ENCODE measurements at regions not wholly inside any gene's neighbourhood (a gene's known extent, or its start where the extent isn't known, plus 50 kb on each side); places are given as distances from the start of the nearest gene placed in this dataset.

GRCh38 chr20:47950913-47951283 is 165.6 kb upstream of the SULF2 start:
- in situ Hi-C loops (cut with HindIII; ENCODE audit: extremely low pct_ligation_motif_present, low pct_unique_long_range_greater_than_20kb), result no loop called here
- FAIRE-seq, result no peak

More at GRCh38 chr20:47950913-47951283, 165.6 kb upstream of the SULF2 start:
- intact Hi-C loops (cut with micrococcal nuclease; ENCODE audit: unreplicated experiment), result no loop called here
- H3K27ac ChIP-seq (ENCODE audit: extremely low read length, insufficient read depth, low read length), result no peak overlapping the region
- DNase-seq (ENCODE audit: low spot score), result no peak
- no peaks in the 10 kb centered on the region for H4K20me1 ChIP-seq (ENCODE audit: insufficient read depth, low read length)
- H3K4me1 ChIP-seq (ENCODE audit: insufficient read depth, low read length), result peaks cover 5% of the 10 kb centered on the region
- POLR2A ChIA-PET, result no interaction called here
- peaks cover 2 to 44% of the 10 kb centered on the region in 2 experiments; a peak in 4 of 5 replicates for H3K27me3 ChIP-seq (ENCODE audit: control insufficient read depth in 1 of 2, insufficient read depth in 2 of 2, low read length in 2 of 2)
- ATAC-seq, result no peak
- no peaks in the 10 kb centered on the region for H3K36me3 ChIP-seq (replicated peaks in 1 of 2; ENCODE audit: control insufficient read depth in 1 of 2, insufficient read depth in 2 of 2, low read length in 2 of 2)
- H2AFZ ChIP-seq (ENCODE audit: low read length), result no peak overlapping the region
- CTCF ChIA-PET (ENCODE audit: low intra/inter-chr PET ratio, low total read pairs), result no interaction called here
- WGBS (ENCODE audit: low lambda C conversion rate), result 68% methylated on average over 24 of the region's 24 CpGs
- no peak overlapping the region for H3K4me3 ChIP-seq (replicated peaks in 1 of 3; ENCODE audit: insufficient read depth in 1 of 3, low read depth in 2 of 3, low read length in 3 of 3)
- TF ChIP-seq CHD2 (IDR thresholded peaks at IDR 0.05; ENCODE audit: low read depth, low read length) (no peak), ZNF652 (CRISPR knock-in tag; IDR thresholded peaks at IDR 0.05; ENCODE audit: borderline replicate concordance, low read depth) (no peak), ZNF577 (CRISPR knock-in tag; IDR thresholded peaks at IDR 0.05; ENCODE audit: borderline replicate concordance, low read depth) (no peak), KLF6 (CRISPR knock-in tag; IDR thresholded peaks at IDR 0.05) (no peak), NFIC (IDR thresholded peaks at IDR 0.05; ENCODE audit: low read length) (no peak), ZNF678 (CRISPR knock-in tag; IDR thresholded peaks at IDR 0.05) (no peak), CCAR2 (optimal IDR thresholded peaks at IDR 0.05; ENCODE audit: low read depth, low read length) (no peak), MAX (IDR thresholded peaks at IDR 0.05) (no peak), ZNF281 (CRISPR knock-in tag; IDR thresholded peaks at IDR 0.05; ENCODE audit: borderline replicate concordance) (no peak), ERF (CRISPR knock-in tag; IDR thresholded peaks at IDR 0.05) (no peak), BORCS8-MEF2B (CRISPR knock-in tag; IDR thresholded peaks at IDR 0.05) (no peak), ASH2L (IDR thresholded peaks at IDR 0.05; ENCODE audit: insufficient read length, low read depth, low read length) (no peak), ZFY (CRISPR knock-in tag; IDR thresholded peaks at IDR 0.05) (no peak), ZNF770 (CRISPR knock-in tag; IDR thresholded peaks at IDR 0.05) (no peak), GTF2F1 (IDR thresholded peaks at IDR 0.05; ENCODE audit: low read length) (no peak), BCL3 (CRISPR knock-in tag; IDR thresholded peaks at IDR 0.05) (no peak), E2F5 (CRISPR knock-in tag; conservative IDR thresholded peaks at IDR 0.05) (no peak), IKZF5 (CRISPR knock-in tag; IDR thresholded peaks at IDR 0.05) (no peak)
- no peaks in the 10 kb centered on the region for H3K79me2 ChIP-seq (ENCODE audit: insufficient read depth, low read length)
- no TSS peak for BruUV-seq (replicated peaks)
- H3K9ac ChIP-seq (ENCODE audit: insufficient read depth, low read depth, low read length), result no peak overlapping the region
- H3K4me2 ChIP-seq (ENCODE audit: low read depth, low read length), result no peak overlapping the region
- no peaks in the 10 kb centered on the region for H3K9me3 ChIP-seq (ENCODE audit: low read length)
